ENCODE measurements at regions not wholly inside any gene's neighbourhood (a gene's known extent, or its start where the extent isn't known, plus 50 kb on each side); places are given as distances from the start of the nearest gene placed in this dataset.

GRCh38 chr12:60035835-60036234 lies 440.0 kb downstream of the SLC16A7 start:
- peak; percentile 48 for DNase-seq (ENCODE audit: low spot score)

GRCh38 chr12:60042835-60043234 lies 447.0 kb downstream of the SLC16A7 start:
- DNase-seq (ENCODE audit: low spot score), result no peak

- no peak for DNase-seq (ENCODE audit: low spot score)
These were observed 447.4 kb downstream of the SLC16A7 start for GRCh38 chr12:60043236-60043635.

GRCh38 chr12:60052483-60052882 lies 456.7 kb downstream of the SLC16A7 start:
- no peak for DNase-seq (ENCODE audit: low spot score)

- DNase-seq (ENCODE audit: low spot score), result no peak
These were observed 463.4 kb downstream of the SLC16A7 start for GRCh38 chr12:60059180-60059579.

- DNase-seq (ENCODE audit: low spot score), result no peak
These were observed 470.8 kb downstream of the SLC16A7 start for GRCh38 chr12:60066655-60067054.

- DNase-seq (ENCODE audit: low spot score), result no peak
These were observed 474.7 kb downstream of the SLC16A7 start for GRCh38 chr12:60070552-60070951.

- DNase-seq (ENCODE audit: low spot score), result no peak
These were observed 475.9 kb downstream of the SLC16A7 start for GRCh38 chr12:60071759-60072191.

GRCh38 chr12:60072911-60073310 lies 477.1 kb downstream of the SLC16A7 start:
- peak; percentile 62 for DNase-seq (ENCODE audit: low spot score)

GRCh38 chr12:60075091-60075490 lies 479.3 kb downstream of the SLC16A7 start:
- no peak for DNase-seq (ENCODE audit: low spot score)

- peak; percentile 23 for DNase-seq (ENCODE audit: low spot score)
These were observed 482.2 kb downstream of the SLC16A7 start for GRCh38 chr12:60078026-60078425.

- no peak for DNase-seq (ENCODE audit: low spot score)
These were observed 497.6 kb downstream of the SLC16A7 start for GRCh38 chr12:60093428-60093827.

- DNase-seq (ENCODE audit: low spot score), result no peak
These were observed 498.6 kb downstream of the SLC16A7 start for GRCh38 chr12:60094436-60094835.

- no peak for DNase-seq (ENCODE audit: low spot score)
These were observed 500.9 kb downstream of the SLC16A7 start for GRCh38 chr12:60096727-60097126.

GRCh38 chr12:60100160-60100559 lies 504.3 kb downstream of the SLC16A7 start:
- DNase-seq (ENCODE audit: low spot score), result no peak

- DNase-seq (ENCODE audit: low spot score), result no peak
These were observed 505.0 kb downstream of the SLC16A7 start for GRCh38 chr12:60100852-60101251.

- DNase-seq (ENCODE audit: low spot score), result peak; percentile 72
These were observed 505.9 kb downstream of the SLC16A7 start for GRCh38 chr12:60101715-60102114.

- no peak for DNase-seq (ENCODE audit: low spot score)
These were observed 510.4 kb downstream of the SLC16A7 start for GRCh38 chr12:60106214-60106613.

- no peak for DNase-seq (ENCODE audit: low spot score)
These were observed 512.2 kb downstream of the SLC16A7 start for GRCh38 chr12:60107992-60108391.

- no peak for DNase-seq (ENCODE audit: low spot score)
These were observed 516.2 kb downstream of the SLC16A7 start for GRCh38 chr12:60112063-60112462.

GRCh38 chr12:60112763-60113162 lies 516.9 kb downstream of the SLC16A7 start:
- DNase-seq (ENCODE audit: low spot score), result peak; percentile 4

GRCh38 chr12:60114169-60114568 lies 518.3 kb downstream of the SLC16A7 start:
- DNase-seq (ENCODE audit: low spot score), result no peak

GRCh38 chr12:60119327-60119726 lies 523.5 kb downstream of the SLC16A7 start:
- DNase-seq (ENCODE audit: low spot score), result peak; percentile 4

GRCh38 chr12:60120199-60120598 lies 524.4 kb downstream of the SLC16A7 start:
- no peak for DNase-seq (ENCODE audit: low spot score)

- DNase-seq (ENCODE audit: low spot score), result peak; percentile 17
These were observed 527.7 kb downstream of the SLC16A7 start for GRCh38 chr12:60123557-60123956.

Measured in A172 (cell line).